ENCODE measurements at regions not wholly inside any gene's neighbourhood (a gene's known extent, or its start where the extent isn't known, plus 50 kb on each side); places are given as distances from the start of the nearest gene placed in this dataset.
"Not testable (repeated sequence)": the region's sequence is repeated elsewhere in the genome, so short reads cannot be mapped to it uniquely, and the experiment has no call there.

- Histone ChIP-seq H3K27me3 (no peaks in the 10 kb centered on the region), H3K4me3 (no peak overlapping the region), H3K36me3 (no peaks in the 10 kb centered on the region), H3K27ac (no peak overlapping the region), H3K4me1 (no peaks in the 10 kb centered on the region), H3K9me3 (no peaks in the 10 kb centered on the region)
- TF ChIP-seq CTCF (IDR thresholded peaks at IDR 0.05): no peak
- DNase-seq (no peak), ATAC-seq (no peak)
- intact Hi-C loops (cut with DNase I): no loop called here
- 69% methylated on average over 5 of the region's 5 CpGs for WGBS (ENCODE audit: insufficient coverage, low coverage, low lambda C conversion rate, missing lambda C conversion rate)
Measured at GRCh38 chr5:135262364-135262763, 136.7 kb downstream of the MACROH2A1 start.

- H3K27ac ChIP-seq; ATAC-seq; H3K4me3 ChIP-seq; H3K36me3 ChIP-seq; DNase-seq; H3K9me3 ChIP-seq; intact Hi-C loops (cut with DNase I); H3K4me1 ChIP-seq; H3K27me3 ChIP-seq: not testable (repeated sequence)
Measured at GRCh38 chr5:135260108-135260507, 138.9 kb downstream of the MACROH2A1 start.

GRCh38 chr5:135255461-135256178 is 143.4 kb downstream of the MACROH2A1 start:
- DNase-seq (no peak), ATAC-seq (peak in 1 of 4 donors; percentile 18)
- intact Hi-C loops (cut with DNase I): no loop called here
- WGBS (ENCODE audit: insufficient coverage, low coverage, low lambda C conversion rate, missing lambda C conversion rate): 53% methylated on average over 2 of the region's 4 CpGs
- no peaks in the 10 kb centered on the region for H3K4me1 ChIP-seq
- no peak overlapping the region for H3K27ac ChIP-seq
- H3K27me3 ChIP-seq: no peaks in the 10 kb centered on the region
- no peaks in the 10 kb centered on the region for H3K36me3 ChIP-seq
- TF ChIP-seq POLR2A (IDR thresholded peaks at IDR 0.05) (no peak), CTCF (IDR thresholded peaks at IDR 0.05) (no peak)
- no peak overlapping the region for H3K4me3 ChIP-seq
- no peaks in the 10 kb centered on the region for H3K9me3 ChIP-seq

- Histone ChIP-seq H3K4me1 (no peaks in the 10 kb centered on the region), H3K36me3 (no peaks in the 10 kb centered on the region), H3K27me3 (no peaks in the 10 kb centered on the region), H3K4me3 (no peak overlapping the region), H3K9me3 (no peaks in the 10 kb centered on the region), H3K27ac (no peak overlapping the region)
- intact Hi-C loops (cut with DNase I): no loop called here
- 72% methylated on average over 3 of the region's 4 CpGs for WGBS (ENCODE audit: insufficient coverage, low coverage, low lambda C conversion rate, missing lambda C conversion rate)
- TF ChIP-seq POLR2A (IDR thresholded peaks at IDR 0.05) (no peak), CTCF (IDR thresholded peaks at IDR 0.05) (no peak)
- ATAC-seq: no peak
- DNase-seq: no peak
Measured at GRCh38 chr5:135254183-135254582, 144.8 kb downstream of the MACROH2A1 start.

- no peak overlapping the region for H3K27ac ChIP-seq
- intact Hi-C loops (cut with DNase I): no loop called here
- no peak for TF ChIP-seq POLR2A (IDR thresholded peaks at IDR 0.05)
- TF ChIP-seq CTCF (IDR thresholded peaks at IDR 0.05): no peak
- DNase-seq (no peak), ATAC-seq (no peak)
- H3K27me3 ChIP-seq: no peaks in the 10 kb centered on the region
- no peaks in the 10 kb centered on the region for H3K36me3 ChIP-seq
- no peaks in the 10 kb centered on the region for H3K9me3 ChIP-seq
- H3K4me1 ChIP-seq: no peaks in the 10 kb centered on the region
- H3K4me3 ChIP-seq: no peak overlapping the region
- WGBS (ENCODE audit: insufficient coverage, low coverage, low lambda C conversion rate, missing lambda C conversion rate): 84% methylated on average over 7 of the region's 8 CpGs
Measured at GRCh38 chr5:135253601-135254178, 145.3 kb downstream of the MACROH2A1 start.

Data from right lobe of liver (tissue), 6 donors.